ENCODE measurements at regions not wholly inside any gene's neighbourhood (a gene's known extent, or its start where the extent isn't known, plus 50 kb on each side); places are given as distances from the start of the nearest gene placed in this dataset.

GRCh38 chr3:14352002-14352627, 50.3 kb upstream of the SLC6A6 start:
- H2BK5ac ChIP-seq (ENCODE audit: low read depth, low read length, poor library complexity, severe bottlenecking) = no peak overlapping the region
- H2AFZ ChIP-seq (replicated peaks; ENCODE audit: low read length, poor library complexity) = no peak overlapping the region
- H3K18ac ChIP-seq (ENCODE audit: low read depth, low read length) = no peak overlapping the region
- no peak overlapping the region for H4K5ac ChIP-seq (ENCODE audit: low read depth, low read length)
- DNase-seq (peak; percentile 7), ATAC-seq (ENCODE audit: low read depth) (no peak)
- H3K9ac ChIP-seq (ENCODE audit: low read depth, low read length) = no peak overlapping the region
- in situ Hi-C loops (cut with MboI; ENCODE audit: low sequenced_read_pairs) (no loop called here), dilution Hi-C loops (cut with HindIII; ENCODE audit: low sequenced_read_pairs, unreplicated experiment) (no loop called here), intact Hi-C loops (cut with micrococcal nuclease) (no loop called here)
- H3K9me1 ChIP-seq (ENCODE audit: insufficient read depth, low read length) = no peaks in the 10 kb centered on the region
- no peak overlapping the region for H3K14ac ChIP-seq (replicated peaks; ENCODE audit: low read depth, low read length)
- H2AK5ac ChIP-seq (ENCODE audit: low read depth, low read length) = no peak overlapping the region
- WGBS, 2 experiments (ENCODE audit: extremely low coverage in 2 of 2, insufficient read length in 1 of 2) = 94% methylated on average over 7 of the region's 13 CpGs; no CpG with 5 or more reads in 1 of the 2 experiments
- H3K4ac ChIP-seq (ENCODE audit: low read depth, low read length) = no peak overlapping the region
- H2BK20ac ChIP-seq (ENCODE audit: low read depth, low read length) = no peak overlapping the region
- no peaks in the 10 kb centered on the region for H3K36me3 ChIP-seq (ENCODE audit: control insufficient read depth, insufficient read depth, low read length)
- BruUV-seq (replicated peaks) = no TSS peak
- peaks cover 4% of the 10 kb centered on the region; the same call in 1 of the 2 replicates for H3K4me1 ChIP-seq (ENCODE audit: control insufficient read depth, insufficient read depth, low read length)
- H3K23ac ChIP-seq (ENCODE audit: low read depth, low read length) = no peak overlapping the region
- no peak overlapping the region for H3K4me3 ChIP-seq (ENCODE audit: insufficient read depth, low read depth, low read length)
- H2BK15ac ChIP-seq (ENCODE audit: low read depth, low read length) = no peak overlapping the region
- TF ChIP-seq RAD21 (IDR thresholded peaks at IDR 0.05; ENCODE audit: low read length) (no peak), BHLHE40 (IDR thresholded peaks at IDR 0.05; ENCODE audit: low read depth, low read length) (no peak), MAZ (IDR thresholded peaks at IDR 0.05; ENCODE audit: borderline replicate concordance, low read depth, low read length) (no peak), RCOR1 (IDR thresholded peaks at IDR 0.05; ENCODE audit: insufficient replicate concordance, low read length) (no peak), MAFK (IDR thresholded peaks at IDR 0.05; ENCODE audit: low read depth, low read length) (no peak), MXI1 (IDR thresholded peaks at IDR 0.05; ENCODE audit: borderline replicate concordance, low read depth, low read length) (no peak), NFE2L2 (IDR thresholded peaks at IDR 0.05; ENCODE audit: low read depth, low read length) (no peak), CEBPB (IDR thresholded peaks at IDR 0.05; ENCODE audit: low read depth, low read length) (peak; percentile 61), FOS (IDR thresholded peaks at IDR 0.05; ENCODE audit: low read depth, low read length) (no peak), SMC3 (IDR thresholded peaks at IDR 0.05; ENCODE audit: low read depth, low read length) (no peak), CHD1 (IDR thresholded peaks at IDR 0.05; ENCODE audit: low read depth, low read length) (no peak), ELK1 (IDR thresholded peaks at IDR 0.05; ENCODE audit: borderline replicate concordance, low read depth, low read length) (no peak), RFX5 (IDR thresholded peaks at IDR 0.05; ENCODE audit: low read depth, low read length) (no peak), POLR2A (IDR thresholded peaks at IDR 0.05; ENCODE audit: low read depth, low read length) (no peak)
- TF ChIP-seq, protein P1, sequence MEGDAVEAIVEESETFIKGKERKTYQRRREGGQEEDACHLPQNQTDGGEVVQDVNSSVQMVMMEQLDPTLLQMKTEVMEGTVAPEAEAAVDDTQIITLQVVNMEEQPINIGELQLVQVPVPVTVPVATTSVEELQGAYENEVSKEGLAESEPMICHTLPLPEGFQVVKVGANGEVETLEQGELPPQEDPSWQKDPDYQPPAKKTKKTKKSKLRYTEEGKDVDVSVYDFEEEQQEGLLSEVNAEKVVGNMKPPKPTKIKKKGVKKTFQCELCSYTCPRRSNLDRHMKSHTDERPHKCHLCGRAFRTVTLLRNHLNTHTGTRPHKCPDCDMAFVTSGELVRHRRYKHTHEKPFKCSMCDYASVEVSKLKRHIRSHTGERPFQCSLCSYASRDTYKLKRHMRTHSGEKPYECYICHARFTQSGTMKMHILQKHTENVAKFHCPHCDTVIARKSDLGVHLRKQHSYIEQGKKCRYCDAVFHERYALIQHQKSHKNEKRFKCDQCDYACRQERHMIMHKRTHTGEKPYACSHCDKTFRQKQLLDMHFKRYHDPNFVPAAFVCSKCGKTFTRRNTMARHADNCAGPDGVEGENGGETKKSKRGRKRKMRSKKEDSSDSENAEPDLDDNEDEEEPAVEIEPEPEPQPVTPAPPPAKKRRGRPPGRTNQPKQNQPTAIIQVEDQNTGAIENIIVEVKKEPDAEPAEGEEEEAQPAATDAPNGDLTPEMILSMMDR (conservative IDR thresholded peaks at IDR 0.05; ENCODE audit: low read depth, low read length) = no peak
- TF ChIP-seq, protein P2, sequence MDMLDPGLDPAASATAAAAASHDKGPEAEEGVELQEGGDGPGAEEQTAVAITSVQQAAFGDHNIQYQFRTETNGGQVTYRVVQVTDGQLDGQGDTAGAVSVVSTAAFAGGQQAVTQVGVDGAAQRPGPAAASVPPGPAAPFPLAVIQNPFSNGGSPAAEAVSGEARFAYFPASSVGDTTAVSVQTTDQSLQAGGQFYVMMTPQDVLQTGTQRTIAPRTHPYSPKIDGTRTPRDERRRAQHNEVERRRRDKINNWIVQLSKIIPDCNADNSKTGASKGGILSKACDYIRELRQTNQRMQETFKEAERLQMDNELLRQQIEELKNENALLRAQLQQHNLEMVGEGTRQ (IDR thresholded peaks at IDR 0.05; ENCODE audit: low read depth, low read length) = peak; percentile 57
- H4K91ac ChIP-seq (ENCODE audit: insufficient read depth, low read depth, low read length) = no peak overlapping the region
- H3K56ac ChIP-seq (ENCODE audit: extremely low read depth, insufficient read depth, low read length) = no peak overlapping the region
- no peak overlapping the region for H3K4me2 ChIP-seq (ENCODE audit: low read depth, low read length)
- no peaks in the 10 kb centered on the region; the same call in 1 of the 2 replicates for H3K9me3 ChIP-seq (ENCODE audit: control insufficient read depth, insufficient read depth, low read length)
- H3K27me3 ChIP-seq (ENCODE audit: control insufficient read depth, insufficient read depth, low read length) = peaks cover 17% of the 10 kb centered on the region
- H4K20me1 ChIP-seq (ENCODE audit: insufficient read depth, low read length) = no peaks in the 10 kb centered on the region
- no peak overlapping the region for H3K27ac ChIP-seq (ENCODE audit: insufficient read depth, low read length)
- H4K8ac ChIP-seq (ENCODE audit: low read depth in 2 of 2, low read length in 2 of 2) = no peak overlapping the region
- no peak overlapping the region for H2BK120ac ChIP-seq (ENCODE audit: low read depth, low read length)
- POLR2A ChIA-PET (ENCODE audit: unreplicated experiment) = interaction anchor here (0.6 kb wide), 1 partner anchor 152 kb away, joined by 3 read pairs; no protein-coding TSS in a partner anchor
- H3K79me1 ChIP-seq (ENCODE audit: low read depth in 1 of 2, low read length in 2 of 2) = no peaks in the 10 kb centered on the region
- CTCF ChIA-PET = no interaction called here
- no peak overlapping the region for H2AK9ac ChIP-seq (replicated peaks; ENCODE audit: low read depth, low read length, poor library complexity)
